Umbilical cord (tissue), 1 donor: ENCODE measurements at regions not wholly inside any gene's neighbourhood (a gene's known extent, or its start where the extent isn't known, plus 50 kb on each side); places are given as distances from the start of the nearest gene placed in this dataset.
"Not testable (repeated sequence)": the region's sequence is repeated elsewhere in the genome, so short reads cannot be mapped to it uniquely, and the experiment has no call there.

Experiments
- DNase-seq: peaks from one replicate; pipeline ENCODE4 v3.0.0-alpha.2; 2015; ENCODE audit warnings: low spot score

DNA sequence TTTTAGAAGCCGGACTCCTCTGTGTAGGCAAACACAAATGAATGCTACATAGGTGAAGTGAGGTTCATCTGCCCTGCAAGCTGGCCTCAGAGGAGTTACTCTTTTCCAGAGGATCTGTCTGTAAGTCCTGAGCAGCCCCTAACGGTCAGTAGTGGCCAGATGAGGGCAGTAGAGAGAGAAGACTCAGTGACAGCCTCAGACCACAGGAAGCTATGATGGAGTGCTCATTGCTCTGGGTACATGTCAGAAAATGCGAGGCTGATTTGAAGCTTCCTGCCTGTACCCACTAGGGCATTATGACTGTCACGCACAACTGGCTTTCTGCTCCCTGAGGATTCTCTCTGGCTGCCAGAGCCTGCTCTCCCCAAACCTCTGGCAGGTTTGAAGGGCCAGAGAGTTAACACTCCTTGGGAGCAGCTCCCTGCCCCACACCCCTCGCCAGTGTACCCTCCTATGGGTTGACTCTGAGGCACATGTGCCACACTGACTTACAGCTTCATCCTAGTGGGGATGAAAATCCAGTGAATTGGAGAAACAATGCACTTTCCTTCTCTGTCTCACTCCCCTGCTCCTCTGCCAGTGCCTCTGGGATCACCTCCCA lies 141.5 kb downstream of the GABRG2 start:
- peak; percentile 49 for DNase-seq

- no peak for DNase-seq
Observed at GRCh38 chr5:162214551-162214950, 147.0 kb downstream of the GABRG2 start.

DNA sequence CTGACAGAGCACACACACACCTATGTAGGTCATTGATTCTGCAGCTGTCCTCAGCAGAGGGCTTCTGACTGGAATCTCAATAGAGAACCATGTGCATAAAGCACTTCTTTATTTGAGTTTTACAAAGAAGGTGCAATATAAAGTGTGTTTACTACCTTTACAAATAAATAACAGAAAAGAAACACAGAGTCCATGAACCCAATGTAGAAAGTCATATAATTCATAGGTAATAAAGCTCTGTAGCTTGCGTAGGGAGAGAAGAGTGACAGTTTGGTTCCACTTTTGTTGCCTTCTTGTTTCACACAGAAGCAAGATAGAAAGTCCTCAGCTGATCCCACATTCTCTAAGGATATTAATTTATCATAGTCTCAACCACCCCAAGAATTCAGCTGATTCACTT lies 149.5 kb downstream of the GABRG2 start:
- no peak for DNase-seq

GRCh38 chr5:162221910-162222309 lies 154.3 kb downstream of the GABRG2 start:
- no peak for DNase-seq

DNA sequence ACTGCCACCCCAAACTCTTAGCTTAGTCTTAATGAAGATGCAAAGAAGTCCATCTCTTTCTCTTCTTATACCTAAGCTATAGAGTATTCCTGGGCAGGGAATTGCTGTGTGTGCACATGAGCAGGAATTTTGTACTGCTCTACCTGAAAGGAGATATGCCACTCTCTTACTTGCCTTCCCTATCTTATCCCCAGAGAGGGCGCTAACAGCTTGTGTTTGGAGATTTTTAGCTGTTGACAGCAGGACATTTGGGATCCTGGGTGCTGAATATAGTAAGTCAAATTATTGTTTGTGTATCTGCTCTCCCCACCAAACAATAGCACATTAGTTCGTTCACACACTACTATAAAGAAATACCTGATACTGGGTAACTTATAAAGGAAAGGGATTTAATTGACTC lies 159.5 kb downstream of the GABRG2 start:
- no peak for DNase-seq

GRCh38 chr5:162230348-162230747 lies 162.8 kb downstream of the GABRG2 start:
- peak; percentile 3 for DNase-seq

GRCh38 chr5:162231522-162231921 lies 163.9 kb downstream of the GABRG2 start:
- DNase-seq, result no peak

DNA sequence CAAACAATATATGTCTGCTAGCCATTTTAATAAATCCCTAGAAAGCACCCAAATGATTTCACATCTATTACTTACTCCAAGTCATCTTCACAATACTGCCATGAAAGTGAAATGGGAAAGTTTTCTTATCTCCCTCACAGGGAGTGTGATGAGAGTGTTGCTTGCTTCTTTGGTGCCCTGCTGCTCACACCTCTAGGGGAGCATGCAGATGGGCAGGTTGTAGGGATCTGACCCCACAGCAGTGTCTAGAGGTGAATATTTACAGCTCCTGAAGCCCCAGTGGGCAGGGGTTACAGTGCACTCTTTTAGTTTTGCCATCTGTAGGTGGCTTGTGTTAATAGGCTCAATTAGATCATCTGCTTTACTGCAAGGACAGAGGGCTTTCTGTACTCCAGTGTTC lies 173.2 kb downstream of the GABRG2 start:
- no peak for DNase-seq

DNA sequence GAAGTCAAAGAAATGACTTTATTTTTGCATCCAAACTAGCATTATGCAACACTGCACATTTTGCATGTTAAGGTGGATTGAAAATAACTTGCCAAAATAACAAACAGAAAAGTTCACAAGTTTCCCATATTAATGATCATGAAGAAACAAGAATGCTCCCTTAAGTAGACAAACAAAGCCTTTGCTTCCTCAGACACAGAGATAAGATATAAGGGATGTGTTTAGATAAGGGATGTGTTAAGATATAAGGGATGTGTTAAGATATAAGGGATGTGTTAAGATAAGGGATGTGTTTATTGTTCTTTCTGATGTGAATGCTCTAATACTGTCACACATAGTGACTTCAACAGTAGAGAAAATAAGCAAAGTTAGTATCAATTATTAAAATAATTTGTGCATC lies 174.8 kb downstream of the GABRG2 start:
- DNase-seq, result no peak

GRCh38 chr5:162243651-162244050 lies 176.1 kb downstream of the GABRG2 start:
- no peak for DNase-seq

DNA sequence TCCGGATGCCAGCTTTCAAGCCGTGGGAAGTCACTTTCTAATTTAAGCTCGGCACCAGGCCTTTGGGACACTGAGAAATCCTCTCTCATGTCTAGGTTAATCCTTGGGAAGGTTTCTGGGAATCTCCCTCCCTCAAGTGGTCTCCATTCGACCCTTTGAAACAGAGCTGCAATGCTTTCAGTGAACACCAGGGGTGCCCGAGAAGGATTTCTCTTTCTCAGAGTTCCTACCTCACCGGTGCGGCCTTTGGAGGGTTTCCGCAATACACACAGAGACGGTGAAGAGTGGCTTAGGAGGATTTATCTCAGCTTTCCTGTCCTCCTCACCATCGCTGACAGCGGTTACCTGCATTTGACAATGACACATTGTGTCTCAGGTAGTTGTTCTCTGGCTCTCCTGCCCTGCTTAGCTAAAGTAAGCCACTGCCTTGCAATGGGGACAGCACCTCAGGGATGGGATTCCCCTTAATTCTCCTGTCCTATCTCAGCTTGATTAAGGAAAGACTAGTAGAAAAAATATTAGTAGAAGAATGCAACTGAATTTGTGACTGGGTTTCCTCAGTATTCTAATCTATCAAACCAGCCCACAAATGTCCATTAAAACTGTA lies 180.6 kb downstream of the GABRG2 start:
- DNase-seq, result no peak

DNA sequence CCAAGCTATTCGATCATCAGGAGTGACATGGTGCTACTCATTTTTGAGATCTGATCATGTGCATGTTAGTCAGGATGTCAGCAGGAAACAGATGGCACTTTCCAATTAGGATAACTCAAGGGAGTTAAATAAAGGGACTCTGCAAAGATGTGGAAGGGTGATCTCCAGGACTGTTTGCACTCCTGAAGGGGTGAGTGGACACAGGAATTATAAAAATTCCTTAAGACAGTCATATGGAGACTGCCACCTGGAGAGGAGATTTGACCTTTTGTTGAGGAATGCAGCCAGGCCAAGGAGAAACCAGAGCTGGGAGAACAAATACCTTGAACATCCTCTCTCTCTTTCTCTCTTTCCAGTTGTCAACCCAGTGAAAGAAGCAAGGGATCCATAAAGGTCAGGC lies 189.1 kb downstream of the GABRG2 start:
- DNase-seq, result no peak

DNA sequence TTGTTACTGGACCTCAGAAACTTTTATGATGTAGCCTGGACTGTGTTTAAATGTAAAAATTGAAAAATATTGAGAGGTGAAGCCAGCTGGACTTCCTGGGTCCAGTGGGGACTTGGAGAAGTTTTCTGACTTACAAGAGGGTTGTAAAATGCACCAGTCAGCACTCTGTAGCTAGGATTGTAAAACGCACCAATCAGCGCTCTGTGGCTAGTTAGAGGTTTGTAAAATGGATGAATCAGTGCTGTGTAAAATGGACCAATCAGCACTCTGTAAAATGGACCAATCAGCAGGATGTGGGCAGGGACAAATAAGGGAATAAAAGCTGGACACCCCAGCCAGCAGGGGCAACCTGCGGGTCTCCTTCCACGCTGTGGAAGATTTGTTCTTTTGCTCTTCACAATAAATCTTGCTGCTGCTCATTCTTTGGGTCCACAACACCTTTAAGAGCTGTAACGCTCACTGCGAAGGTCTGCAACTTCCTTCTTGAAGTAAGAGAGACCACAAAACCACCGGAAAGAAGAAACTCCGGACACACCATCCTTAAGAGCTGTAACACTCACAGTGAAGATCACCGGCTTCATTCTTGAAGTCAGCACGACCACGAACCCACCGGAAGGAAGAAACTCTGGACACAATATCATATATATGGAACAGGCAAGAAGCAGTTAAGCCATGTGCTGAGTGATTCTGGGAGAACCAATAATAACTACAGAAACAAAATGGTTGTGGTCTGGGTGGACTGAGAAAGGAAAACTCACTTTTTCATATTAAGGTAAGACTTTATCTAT lies 201.3 kb downstream of the GABRG2 start:
- no peak for DNase-seq

DNA sequence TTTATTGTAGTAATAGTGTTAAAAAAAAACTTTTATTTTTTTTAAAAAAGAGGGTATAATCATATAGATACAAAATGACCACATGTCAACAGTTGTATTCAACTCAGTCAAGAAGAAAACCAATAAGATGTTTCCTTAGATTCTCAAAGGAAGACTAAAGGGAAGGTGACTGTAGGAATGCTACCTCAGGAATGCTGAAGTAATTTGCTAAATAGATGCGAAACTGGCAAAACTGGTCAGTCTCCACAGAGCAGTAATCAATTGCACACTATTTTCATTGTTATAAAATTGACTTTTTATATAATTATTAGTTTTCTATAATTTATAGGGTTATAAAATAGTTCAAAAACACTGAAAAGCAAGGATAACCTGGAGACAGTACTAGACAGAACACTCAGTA lies 204.8 kb downstream of the GABRG2 start:
- DNase-seq, result no peak

GRCh38 chr5:162274679-162275078 lies 207.1 kb downstream of the GABRG2 start:
- DNase-seq, result no peak

DNA sequence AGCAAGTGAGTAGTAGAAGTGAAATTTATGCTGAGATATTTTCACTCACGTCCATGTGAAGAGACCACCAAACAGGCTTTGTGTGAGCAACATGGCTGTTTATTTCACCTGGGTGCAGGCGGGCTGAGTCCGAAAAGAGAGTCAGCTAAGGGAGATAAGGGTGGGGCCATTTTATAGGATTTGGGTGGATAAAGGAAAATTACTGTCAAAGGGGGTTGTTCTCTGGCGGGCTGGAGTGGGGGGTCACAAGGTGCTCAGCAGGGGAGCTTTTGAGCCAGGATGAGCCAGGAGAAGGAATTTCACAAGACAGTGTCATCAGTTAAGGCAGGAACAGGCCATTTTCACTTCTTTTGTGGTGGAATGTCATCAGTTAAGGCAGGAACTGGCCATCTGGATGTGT lies 207.8 kb downstream of the GABRG2 start:
- not testable (repeated sequence) for DNase-seq

DNA sequence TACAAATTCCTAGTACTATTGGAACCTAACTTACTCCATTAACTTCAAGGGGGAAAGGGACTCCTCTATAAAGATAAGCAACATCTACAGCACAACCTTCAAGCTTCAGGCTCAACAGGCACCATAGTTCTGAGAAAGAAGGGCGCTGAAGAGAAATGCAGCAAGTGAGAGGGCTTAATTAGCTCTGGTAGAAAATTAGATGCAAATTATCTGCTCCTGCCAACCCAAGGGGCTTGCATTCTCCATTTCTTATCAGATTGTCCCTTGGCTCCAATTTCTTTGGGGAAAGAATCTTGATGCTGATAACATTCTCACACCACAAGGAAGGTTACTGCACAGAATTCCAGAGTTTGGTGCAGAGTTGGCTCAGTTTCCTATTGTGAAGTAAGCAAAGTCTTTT lies 214.6 kb downstream of the GABRG2 start:
- peak; percentile 3 for DNase-seq

DNA sequence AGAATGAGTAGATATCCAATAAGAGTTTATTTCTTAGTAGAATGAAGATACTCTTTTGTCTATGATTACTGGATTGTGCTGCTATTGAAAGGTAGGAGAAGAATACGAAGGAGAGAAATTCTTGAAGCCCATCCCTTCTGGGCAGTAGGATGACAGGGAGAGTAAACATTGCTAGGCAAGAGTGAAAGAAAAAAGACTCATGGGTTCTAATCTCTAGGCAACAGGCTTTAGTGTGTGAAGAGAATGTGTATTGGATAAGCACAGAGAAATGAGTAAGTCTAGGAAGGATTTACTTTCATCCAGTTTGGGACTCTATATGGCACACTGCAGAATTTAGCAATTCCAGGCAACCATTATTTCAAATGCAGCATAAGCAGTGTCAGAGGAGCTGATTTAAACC lies 216.0 kb downstream of the GABRG2 start:
- no peak for DNase-seq

GRCh38 chr5:162288647-162289296 lies 221.2 kb downstream of the GABRG2 start:
- DNase-seq, result no peak

- no peak for DNase-seq
Observed at GRCh38 chr5:162289489-162289888, 221.9 kb downstream of the GABRG2 start.

GRCh38 chr5:162299793-162300192 lies 232.2 kb downstream of the GABRG2 start:
- DNase-seq, result no peak

DNA sequence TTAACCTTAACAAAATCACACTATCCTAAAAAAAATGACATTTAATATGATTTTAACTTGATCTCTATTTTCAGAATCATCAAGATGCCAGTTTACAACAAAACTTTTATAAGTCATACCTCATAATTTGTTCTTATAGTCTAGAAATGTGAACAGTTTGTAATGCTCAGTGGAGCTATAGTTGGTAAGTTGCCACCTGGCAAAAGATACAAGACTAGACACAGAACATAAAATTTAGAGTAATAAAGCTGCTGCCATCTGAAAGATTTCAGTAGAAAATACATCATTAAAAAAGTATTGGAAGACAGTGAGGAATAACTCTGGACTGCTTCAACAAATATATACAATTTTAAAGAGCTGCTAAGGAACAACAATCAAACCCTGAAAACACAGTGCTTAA lies 233.8 kb downstream of the GABRG2 start:
- peak; percentile 47 for DNase-seq

GRCh38 chr5:162323466-162323865 lies 255.9 kb downstream of the GABRG2 start:
- peak; percentile 74 for DNase-seq
